ENCODE measurements at regions not wholly inside any gene's neighbourhood (a gene's known extent, or its start where the extent isn't known, plus 50 kb on each side); places are given as distances from the start of the nearest gene placed in this dataset.

DNA sequence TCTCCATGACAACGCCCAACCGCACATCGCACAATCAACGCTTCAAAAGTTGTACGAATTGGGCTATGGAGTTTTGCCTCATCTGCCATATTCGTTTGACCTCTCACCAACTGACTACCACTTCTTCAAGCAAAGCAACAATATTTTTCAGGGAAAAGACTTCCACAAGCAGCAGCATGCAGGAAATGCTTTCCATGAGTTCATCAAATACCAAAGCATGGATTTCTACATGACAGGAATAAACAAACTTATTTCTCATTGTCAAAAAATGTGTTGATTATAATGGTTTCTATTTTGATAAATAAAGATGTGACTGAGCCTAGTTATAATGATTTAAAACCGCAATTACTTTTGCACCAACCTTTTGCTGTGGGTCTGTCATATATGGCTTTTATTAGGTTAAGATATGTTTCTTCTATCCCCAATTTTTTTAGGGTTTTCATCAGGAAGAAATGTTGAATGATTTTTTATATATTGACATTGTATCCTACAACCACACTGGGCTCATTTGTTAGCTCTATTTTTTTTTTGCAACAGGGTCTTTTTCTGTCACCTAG, 138.4 kb downstream of the PWWP3B start:
- TF ChIP-seq, protein P1, sequence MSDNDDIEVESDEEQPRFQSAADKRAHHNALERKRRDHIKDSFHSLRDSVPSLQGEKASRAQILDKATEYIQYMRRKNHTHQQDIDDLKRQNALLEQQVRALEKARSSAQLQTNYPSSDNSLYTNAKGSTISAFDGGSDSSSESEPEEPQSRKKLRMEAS (IDR thresholded peaks at IDR 0.05) = no peak
- TF ChIP-seq CTCF (IDR thresholded peaks at IDR 0.05) (no peak), NFE2L2 (conservative IDR thresholded peaks at IDR 0.05; ENCODE audit: low read length) (no peak), FOSL2 (IDR thresholded peaks at IDR 0.05) (no peak), FOSL2 (CRISPR knock-in tag; IDR thresholded peaks at IDR 0.05) (no peak), JUN (IDR thresholded peaks at IDR 0.05) (no peak), REST (IDR thresholded peaks at IDR 0.05) (no peak), JUNB (IDR thresholded peaks at IDR 0.05) (no peak), HOXB13 (CRISPR knock-in tag; IDR thresholded peaks at IDR 0.05; ENCODE audit: low read depth) (no peak), CBX8 (IDR thresholded peaks at IDR 0.05) (no peak), POLR2A (IDR thresholded peaks at IDR 0.05; ENCODE audit: low read length) (no peak), CBX2 (IDR thresholded peaks at IDR 0.05; ENCODE audit: borderline replicate concordance, low read depth) (no peak)
